HEK293T (cell line): ENCODE measurements at regions not wholly inside any gene's neighbourhood (a gene's known extent, or its start where the extent isn't known, plus 50 kb on each side); places are given as distances from the start of the nearest gene placed in this dataset.

ENCODE experiments used
- CTCF ChIA-PET: fragments of 350-600 bp; formaldehyde crosslinking; extraction: SDS; loops from one replicate; lab custom pipeline; 2021; ENCODE audit warnings: antibody characterized with exemption, inconsistent platforms; lab: Yijun Ruan, JAX
- POLR2A ChIA-PET: fragments of 350-600 bp; formaldehyde crosslinking; extraction: SDS; loops from one replicate; lab custom pipeline; 2020; ENCODE audit warnings: antibody characterized with exemption, inconsistent platforms; lab: Yijun Ruan, JAX
- DNase-seq: peaks from one replicate; pipeline ENCODE4 v3.0.0; 2012; ENCODE audit warnings: mixed read lengths; ENCODE audit errors: extremely low spot score
- ARNT ChIP-seq: fragments of 450-650 bp; IDR thresholded peaks from 2 replicates; pipeline ENCODE4 v1.6.1; 2017; ENCODE audit warnings: mild to moderate bottlenecking
- BHLHE40 ChIP-seq: fragments of 450-650 bp; IDR thresholded peaks from 2 replicates; pipeline ENCODE4 v1.6.1; 2016; ENCODE audit warnings: mild to moderate bottlenecking, moderate library complexity, borderline replicate concordance
- CTBP1 ChIP-seq: fragments of 450-650 bp; IDR thresholded peaks from 2 replicates; pipeline ENCODE4 v1.6.1; 2016; ENCODE audit warnings: borderline replicate concordance
- ELF4 ChIP-seq: fragments of 450-650 bp; IDR thresholded peaks from 2 replicates; pipeline ENCODE4 v1.6.1; 2017; ENCODE audit warnings: antibody characterized with exemption
- FOXA1 ChIP-seq: fragments of 450-650 bp; IDR thresholded peaks from 2 replicates; pipeline ENCODE4 v1.6.1; 2016; ENCODE audit warnings: mild to moderate bottlenecking
- FOXK2 ChIP-seq: fragments of 450-650 bp; IDR thresholded peaks from 2 replicates; pipeline ENCODE4 v1.6.1; 2016; ENCODE audit warnings: mild to moderate bottlenecking
- FOXM1 ChIP-seq: fragments of 450-650 bp; IDR thresholded peaks from 2 replicates; pipeline ENCODE4 v1.6.1; 2017; ENCODE audit warnings: mild to moderate bottlenecking, borderline replicate concordance
- HDGF ChIP-seq: fragments of 450-650 bp; IDR thresholded peaks from 2 replicates; pipeline ENCODE4 v1.6.1; 2017; ENCODE audit warnings: antibody characterized with exemption, borderline replicate concordance
- L3MBTL2 ChIP-seq: fragments of 450-650 bp; conservative IDR thresholded peaks from 2 replicates; pipeline ENCODE4 v1.6.1; 2016; ENCODE audit warnings: mild to moderate bottlenecking
- LEF1 ChIP-seq: fragments of 450-650 bp; IDR thresholded peaks from 2 replicates; pipeline ENCODE4 v1.6.1; 2017; ENCODE audit warnings: mild to moderate bottlenecking, borderline replicate concordance
- NFRKB ChIP-seq: fragments of 450-650 bp; IDR thresholded peaks from 2 replicates; pipeline ENCODE4 v1.6.1; 2016; ENCODE audit warnings: mild to moderate bottlenecking, moderate library complexity
- PKNOX1 ChIP-seq: fragments of 450-650 bp; IDR thresholded peaks from 2 replicates; pipeline ENCODE4 v1.6.1; 2016
- SP1 ChIP-seq: fragments of 450-650 bp; IDR thresholded peaks from 2 replicates; pipeline ENCODE4 v1.6.1; 2017
- SUZ12 ChIP-seq: fragments of 450-650 bp; IDR thresholded peaks from 2 replicates; pipeline ENCODE4 v1.6.1; 2016; ENCODE audit warnings: mild to moderate bottlenecking
- TARDBP ChIP-seq: fragments of 450-650 bp; IDR thresholded peaks from 2 replicates; pipeline ENCODE4 v1.6.1; 2016
- ZNF384 ChIP-seq: fragments of 450-650 bp; IDR thresholded peaks from 2 replicates; pipeline ENCODE4 v1.6.1; 2016

GRCh38 chrX:39837688-39838087 is 260.1 kb downstream of the BCOR start:
- DNase-seq, result no peak
- ChIA-PET POLR2A (no interaction called here), CTCF (no interaction called here)
- TF ChIP-seq SP1, result no peak

GRCh38 chrX:39839371-39839770 is 258.4 kb downstream of the BCOR start:
- TF ChIP-seq ELF4 (no peak), HDGF (no peak), ARNT (no peak), CTBP1 (no peak)
- ChIA-PET POLR2A (no interaction called here), CTCF (no interaction called here)
- no peak for DNase-seq

- no peak for DNase-seq
- CTCF ChIA-PET, result no interaction called here
- TF ChIP-seq CTBP1, result no peak
- no peak for TF ChIP-seq FOXA1
- no peak for TF ChIP-seq ELF4
- TF ChIP-seq ARNT, result no peak
- TF ChIP-seq LEF1, result no peak
- no peak for TF ChIP-seq FOXM1
- no peak for TF ChIP-seq BHLHE40
- TF ChIP-seq FOXK2, result no peak
- no peak for TF ChIP-seq SP1
- no peak for TF ChIP-seq ZNF384
- TF ChIP-seq HDGF, result no peak
- TF ChIP-seq NFRKB, result no peak
- TF ChIP-seq L3MBTL2, result no peak
- TF ChIP-seq PKNOX1, result no peak
- no peak for TF ChIP-seq TARDBP
- TF ChIP-seq SUZ12, result no peak
- POLR2A ChIA-PET, result no interaction called here
These were observed 257.6 kb downstream of the BCOR start for GRCh38 chrX:39840133-39840532.

- ChIA-PET CTCF (no interaction called here), POLR2A (no interaction called here)
- TF ChIP-seq NFRKB (no peak), ELF4 (no peak), BHLHE40 (no peak), TARDBP (no peak), FOXM1 (no peak), SUZ12 (no peak), PKNOX1 (no peak), FOXK2 (no peak), ARNT (no peak), HDGF (no peak)
- no peak for DNase-seq
These were observed 257.1 kb downstream of the BCOR start for GRCh38 chrX:39840581-39841093.

- no peak for TF ChIP-seq SUZ12
- TF ChIP-seq FOXA1, result no peak
- TF ChIP-seq NFRKB, result no peak
- TF ChIP-seq HDGF, result no peak
- no peak for TF ChIP-seq FOXK2
- POLR2A ChIA-PET, result no interaction called here
- no peak for DNase-seq
- CTCF ChIA-PET, result no interaction called here
These were observed 256.2 kb downstream of the BCOR start for GRCh38 chrX:39841604-39842003.

- TF ChIP-seq HDGF (no peak), PKNOX1 (no peak), CTBP1 (no peak), FOXK2 (no peak), LEF1 (no peak), ELF4 (no peak), L3MBTL2 (no peak), ARNT (no peak), SP1 (no peak), SUZ12 (no peak), NFRKB (no peak), ZNF384 (no peak), FOXA1 (no peak), TARDBP (no peak), BHLHE40 (no peak), FOXM1 (no peak)
- CTCF ChIA-PET, result no interaction called here
These were observed 255.3 kb downstream of the BCOR start for GRCh38 chrX:39842281-39842973.

GRCh38 chrX:39843318-39843717 is 254.4 kb downstream of the BCOR start:
- TF ChIP-seq FOXA1 (no peak), SUZ12 (no peak), FOXK2 (no peak), CTBP1 (no peak), HDGF (no peak), PKNOX1 (no peak), ZNF384 (no peak), SP1 (no peak), BHLHE40 (no peak), ARNT (no peak), FOXM1 (no peak), ELF4 (no peak), LEF1 (no peak), L3MBTL2 (no peak), TARDBP (no peak)
- POLR2A ChIA-PET, result no interaction called here
- DNase-seq, result no peak
- CTCF ChIA-PET, result no interaction called here

More at GRCh38 chrX:39842281-39842973, 255.3 kb downstream of the BCOR start:
- POLR2A ChIA-PET, result no interaction called here
- no peak for DNase-seq
